PC-9 (cell line): ENCODE measurements at regions not wholly inside any gene's neighbourhood (a gene's known extent, or its start where the extent isn't known, plus 50 kb on each side); places are given as distances from the start of the nearest gene placed in this dataset.

Experiments
- BruUV-seq: library from RNA; stranded (reverse); fragments of 400-500 nt; replicated peaks from 2 replicates; lab custom pipeline; 2021; lab: Mats Ljungman, UMichigan
- CTCF ChIA-PET: fragments of 300-600 bp; sonication (Branson Sonifier 250); formaldehyde crosslinking; loops from one replicate; lab custom pipeline; 2022; ENCODE audit warnings: antibody characterized with exemption; lab: Charles Lee
- POLR2A ChIA-PET: fragments of 300-600 bp; sonication (Branson Sonifier 250); formaldehyde crosslinking; loops from one replicate; lab custom pipeline; 2022; ENCODE audit warnings: antibody characterized with exemption; ENCODE audit not compliant: unreplicated experiment; lab: Charles Lee
- DNase-seq, 2 experiments: peaks; one replicate each; pipeline versions ENCODE4 v3.0.0 to v3.0.0-alpha.2; 2015 to 2022; ENCODE audit warnings: mixed read lengths in 1 of 2
- H2AFZ ChIP-seq: fragments of 200-600 bp; sonication (generic); 2 replicates; pipeline ENCODE4 v1.8.1; 2017; ENCODE audit warnings: antibody characterized with exemption
- H3F3A ChIP-seq: fragments of 200-600 bp; sonication (generic); 2 replicates; pipeline ENCODE4 v1.8.1; 2017; ENCODE audit warnings: antibody characterized with exemption, mild to moderate bottlenecking, low read depth; ENCODE audit not compliant: insufficient read depth
- H3K27ac ChIP-seq: fragments of 200-600 bp; sonication (generic); 2 replicates; pipeline ENCODE4 v1.6.1; 2016; ENCODE audit warnings: mixed run types
- H3K27me3 ChIP-seq: fragments of 200-600 bp; sonication (generic); 2 replicates; pipeline ENCODE4 v1.6.1; 2016; ENCODE audit warnings: low read depth, mixed run types; ENCODE audit not compliant: insufficient read depth
- H3K36me3 ChIP-seq: fragments of 200-600 bp; sonication (generic); 2 replicates; pipeline ENCODE4 v1.6.1; 2016; ENCODE audit warnings: low read depth, mixed run types
- H3K4me1 ChIP-seq: fragments of 200-600 bp; sonication (generic); replicated peaks from 2 replicates; pipeline ENCODE4 v1.6.1; 2016; ENCODE audit warnings: mixed run types; ENCODE audit not compliant: insufficient read depth
- H3K4me2 ChIP-seq: fragments of 200-600 bp; sonication (generic); 2 replicates; pipeline ENCODE4 v1.6.1; 2017; ENCODE audit warnings: mixed run types
- H3K4me3 ChIP-seq: fragments of 200-600 bp; sonication (generic); 2 replicates; pipeline ENCODE4 v1.6.1; 2016; ENCODE audit warnings: mixed run types
- H3K79me2 ChIP-seq: fragments of 200-600 bp; sonication (generic); 2 replicates; pipeline ENCODE4 v1.6.1; 2017; ENCODE audit warnings: low read depth, mixed run types
- H3K9me2 ChIP-seq: fragments of 200-600 bp; sonication (generic); 2 replicates; pipeline ENCODE4 v1.8.1; 2017; ENCODE audit warnings: mild to moderate bottlenecking; ENCODE audit not compliant: insufficient read depth
- H3K9me3 ChIP-seq: fragments of 200-600 bp; sonication (generic); 2 replicates; pipeline ENCODE4 v1.8.1; 2016; ENCODE audit warnings: low read depth; ENCODE audit not compliant: insufficient read depth
- H4K20me1 ChIP-seq: fragments of 200-600 bp; sonication (generic); 2 replicates; pipeline ENCODE4 v1.8.1; 2017; ENCODE audit not compliant: insufficient read depth
- CTCF ChIP-seq: fragments of 200-600 bp; sonication (generic); conservative IDR thresholded peaks from 2 replicates; pipeline ENCODE4 v1.6.1; 2017; ENCODE audit warnings: mixed run types, antibody characterized with exemption, mild to moderate bottlenecking, moderate library complexity
- EZH2 ChIP-seq: fragments of 200-600 bp; sonication (generic); IDR thresholded peaks from 2 replicates; pipeline ENCODE4 v1.8.0; 2017; ENCODE audit warnings: antibody characterized with exemption, low read depth
- intact Hi-C: fragments of 100-400 bp; cut with micrococcal nuclease; formaldehyde crosslinking; loops from one replicate; pipeline ENCODE4 v1.10.0; 2022; ENCODE audit not compliant: unreplicated experiment

- Histone ChIP-seq H3K79me2 (0 out of 2 replicates have a peak, but pooled peaks cover 3% of the 10 kb centered on the region), H3K36me3 (no peaks in the 10 kb centered on the region)
- TF ChIP-seq EZH2 (no peak), CTCF (no peak)
Measured at GRCh38 chr2:153558247-153558646, 79.7 kb upstream of the RPRM start.

GRCh38 chr2:153567367-153567766, 88.8 kb upstream of the RPRM start:
- H2AFZ ChIP-seq: no peak overlapping the region
- CTCF ChIA-PET: no interaction called here
- no TSS peak for BruUV-seq
- H3K4me1 ChIP-seq: no peaks in the 10 kb centered on the region
- no peak overlapping the region for H3K4me2 ChIP-seq
- H3K79me2 ChIP-seq: no peaks in the 10 kb centered on the region
- H3K27ac ChIP-seq: no peak overlapping the region
- intact Hi-C loops: no loop called here
- peaks cover 3% of the 10 kb centered on the region; the same call in 1 of the 2 replicates for H3K9me3 ChIP-seq
- no peak for TF ChIP-seq EZH2
- TF ChIP-seq CTCF: no peak
- H4K20me1 ChIP-seq: no peaks in the 10 kb centered on the region
- no peak for DNase-seq
- no peaks in the 10 kb centered on the region for H3F3A ChIP-seq
- POLR2A ChIA-PET: no interaction called here
- no peaks in the 10 kb centered on the region; the same call in 1 of the 2 replicates for H3K36me3 ChIP-seq
- no peak overlapping the region for H3K4me3 ChIP-seq
- no peaks in the 10 kb centered on the region for H3K9me2 ChIP-seq
- no peaks in the 10 kb centered on the region for H3K27me3 ChIP-seq

More at GRCh38 chr2:153558247-153558646, 79.7 kb upstream of the RPRM start:
- no peak overlapping the region for H2AFZ ChIP-seq
- no peak for DNase-seq
- no peaks in the 10 kb centered on the region for H3F3A ChIP-seq
- CTCF ChIA-PET: no interaction called here
- peaks cover 7% of the 10 kb centered on the region; the same call in 1 of the 2 replicates for H3K4me1 ChIP-seq
- no peaks in the 10 kb centered on the region for H3K27me3 ChIP-seq
- POLR2A ChIA-PET: no interaction called here
- no peak overlapping the region for H3K4me3 ChIP-seq
- H4K20me1 ChIP-seq: no peaks in the 10 kb centered on the region
- H3K9me3 ChIP-seq: no peaks in the 10 kb centered on the region
- no peak overlapping the region for H3K27ac ChIP-seq
- intact Hi-C loops: no loop called here
- no peak overlapping the region for H3K4me2 ChIP-seq
- H3K9me2 ChIP-seq: no peaks in the 10 kb centered on the region
- BruUV-seq: no TSS peak

- Histone ChIP-seq H3F3A (no peaks in the 10 kb centered on the region), H4K20me1 (no peaks in the 10 kb centered on the region), H3K4me3 (no peak overlapping the region), H3K36me3 (no peaks in the 10 kb centered on the region; the same call in 1 of the 2 replicates), H3K27ac (no peak overlapping the region), H3K79me2 (no peaks in the 10 kb centered on the region), H3K9me3 (peaks cover 3% of the 10 kb centered on the region; the same call in 1 of the 2 replicates), H3K4me1 (no peaks in the 10 kb centered on the region), H3K9me2 (no peaks in the 10 kb centered on the region), H2AFZ (no peak overlapping the region), H3K4me2 (no peak overlapping the region), H3K27me3 (no peaks in the 10 kb centered on the region)
- POLR2A ChIA-PET: no interaction called here
- BruUV-seq: no TSS peak
- TF ChIP-seq CTCF (no peak), EZH2 (no peak)
- no peak for DNase-seq
- CTCF ChIA-PET: no interaction called here
- intact Hi-C loops: no loop called here
Measured at GRCh38 chr2:153568105-153568504, 89.5 kb upstream of the RPRM start.
